PFSK-1 (cell line): ENCODE measurements at regions not wholly inside any gene's neighbourhood (a gene's known extent, or its start where the extent isn't known, plus 50 kb on each side); places are given as distances from the start of the nearest gene placed in this dataset.

Source experiments
- POLR2AphosphoS5 ChIP-seq: IDR thresholded peaks from 2 replicates; pipeline ENCODE4 v1.6.1; 2012; ENCODE audit warnings: low read depth, mild to moderate bottlenecking, control low read depth, low read length, moderate library complexity
- REST ChIP-seq, 2 experiments: IDR thresholded peaks; 2 replicates each; pipeline versions ENCODE4 v1.6.1 to v1.8.0; 2011 to 2012; ENCODE audit warnings: low read depth in 2 of 2, low read length in 2 of 2, control low read depth in 1 of 2, inconsistent platforms in 1 of 2, mild to moderate bottlenecking in 1 of 2, moderate library complexity in 1 of 2; ENCODE audit not compliant: insufficient read depth in 1 of 2

GRCh38 chr2:145302886-145303285 is 783.0 kb upstream of the ZEB2 start:
- no peak for TF ChIP-seq POLR2AphosphoS5
- TF ChIP-seq REST (IDR thresholded peaks at IDR 0.05; ENCODE audit: insufficient read depth in 1 of 2, low read depth in 2 of 2, low read length in 2 of 2) = no peak
